Peyer's patch (tissue), 4 donors: ENCODE measurements at regions not wholly inside any gene's neighbourhood (a gene's known extent, or its start where the extent isn't known, plus 50 kb on each side); places are given as distances from the start of the nearest gene placed in this dataset.

ENCODE experiments used
- CTCF ChIP-seq, 6 experiments: fragments of 450-650 bp in 4 of 6; fragments of 200-600 bp in 2 of 6; sonication (generic) in 1 of 6; IDR thresholded peaks; one replicate each; pipeline ENCODE4 v1.5.1; 2017 to 2019; ENCODE audit warnings: antibody characterized with exemption in 6 of 6, mild to moderate bottlenecking in 3 of 6, moderate library complexity in 1 of 6
- POLR2A ChIP-seq, 2 donors: fragments of 450-650 bp; IDR thresholded peaks; one replicate each; pipeline ENCODE4 v1.5.1; 2017; ENCODE audit warnings: antibody characterized with exemption in 2 of 2, mild to moderate bottlenecking in 2 of 2, moderate library complexity in 2 of 2

- TF ChIP-seq POLR2A (IDR thresholded peaks at IDR 0.05) (no peak), CTCF (IDR thresholded peaks at IDR 0.05) (no peak)
Measured at GRCh38 chr18:1891641-1892040, 679.7 kb downstream of the METTL4 start.
